ENCODE measurements at regions not wholly inside any gene's neighbourhood (a gene's known extent, or its start where the extent isn't known, plus 50 kb on each side); places are given as distances from the start of the nearest gene placed in this dataset.

DNA sequence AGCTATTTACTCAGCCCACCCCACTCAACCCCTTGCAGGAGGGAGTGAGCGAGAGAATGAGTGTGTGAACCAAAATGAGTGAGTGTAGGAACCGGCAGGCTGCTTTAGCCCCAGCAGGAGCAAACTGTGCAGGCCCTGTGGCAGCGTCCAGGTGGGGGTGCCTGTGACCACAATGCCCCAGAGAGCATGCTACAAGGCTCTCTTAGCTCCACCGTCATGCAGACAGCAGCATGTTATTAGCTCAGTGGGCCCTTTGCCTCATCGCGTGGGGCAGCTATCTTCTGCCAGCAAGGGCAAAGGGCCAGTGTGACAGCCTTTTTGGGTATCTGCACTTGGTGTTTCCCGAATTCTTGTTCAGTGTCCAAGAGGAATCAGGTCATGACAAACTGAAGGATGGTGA is 271.3 kb downstream of the GPM6A start:
- TF ChIP-seq, protein P1, sequence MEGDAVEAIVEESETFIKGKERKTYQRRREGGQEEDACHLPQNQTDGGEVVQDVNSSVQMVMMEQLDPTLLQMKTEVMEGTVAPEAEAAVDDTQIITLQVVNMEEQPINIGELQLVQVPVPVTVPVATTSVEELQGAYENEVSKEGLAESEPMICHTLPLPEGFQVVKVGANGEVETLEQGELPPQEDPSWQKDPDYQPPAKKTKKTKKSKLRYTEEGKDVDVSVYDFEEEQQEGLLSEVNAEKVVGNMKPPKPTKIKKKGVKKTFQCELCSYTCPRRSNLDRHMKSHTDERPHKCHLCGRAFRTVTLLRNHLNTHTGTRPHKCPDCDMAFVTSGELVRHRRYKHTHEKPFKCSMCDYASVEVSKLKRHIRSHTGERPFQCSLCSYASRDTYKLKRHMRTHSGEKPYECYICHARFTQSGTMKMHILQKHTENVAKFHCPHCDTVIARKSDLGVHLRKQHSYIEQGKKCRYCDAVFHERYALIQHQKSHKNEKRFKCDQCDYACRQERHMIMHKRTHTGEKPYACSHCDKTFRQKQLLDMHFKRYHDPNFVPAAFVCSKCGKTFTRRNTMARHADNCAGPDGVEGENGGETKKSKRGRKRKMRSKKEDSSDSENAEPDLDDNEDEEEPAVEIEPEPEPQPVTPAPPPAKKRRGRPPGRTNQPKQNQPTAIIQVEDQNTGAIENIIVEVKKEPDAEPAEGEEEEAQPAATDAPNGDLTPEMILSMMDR (IDR thresholded peaks at IDR 0.05; ENCODE audit: control extremely low read depth in 1 of 3, insufficient read depth in 1 of 3, low read depth in 1 of 3, low read length in 3 of 3) = no peak
- TF ChIP-seq, protein P2, sequence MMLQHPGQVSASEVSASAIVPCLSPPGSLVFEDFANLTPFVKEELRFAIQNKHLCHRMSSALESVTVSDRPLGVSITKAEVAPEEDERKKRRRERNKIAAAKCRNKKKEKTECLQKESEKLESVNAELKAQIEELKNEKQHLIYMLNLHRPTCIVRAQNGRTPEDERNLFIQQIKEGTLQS (IDR thresholded peaks at IDR 0.05; ENCODE audit: insufficient read depth, low read depth, low read length) = no peak
- no peak for TF ChIP-seq NANOG (IDR thresholded peaks at IDR 0.05; ENCODE audit: insufficient read depth, low read depth, low read length, poor library complexity, severe bottlenecking)
- TF ChIP-seq SP1 (IDR thresholded peaks at IDR 0.05; ENCODE audit: low read depth, low read length) = no peak
- TF ChIP-seq RFX5 (IDR thresholded peaks at IDR 0.05; ENCODE audit: borderline replicate concordance, low read depth, low read length) = no peak
- no peak for TF ChIP-seq SAP30 (IDR thresholded peaks at IDR 0.05; ENCODE audit: insufficient read depth, insufficient replicate concordance, low read length)
- no peak for TF ChIP-seq TBP (IDR thresholded peaks at IDR 0.05; ENCODE audit: low read depth, low read length)
- TF ChIP-seq EP300 (IDR thresholded peaks at IDR 0.05; ENCODE audit: borderline replicate concordance in 1 of 2, low read depth in 2 of 2, low read length in 2 of 2) = no peak
- no peak for TF ChIP-seq EZH2 (IDR thresholded peaks at IDR 0.05; ENCODE audit: low read depth, low read length, severe bottlenecking)
- no peak for TF ChIP-seq POLR2A (IDR thresholded peaks at IDR 0.05; ENCODE audit: control extremely low read depth in 1 of 2, low read depth in 2 of 2, low read length in 2 of 2)
- no peak for TF ChIP-seq GABPA (IDR thresholded peaks at IDR 0.05; ENCODE audit: borderline replicate concordance, insufficient read depth, low read length)
- TF ChIP-seq CEBPB (IDR thresholded peaks at IDR 0.05; ENCODE audit: low read depth, low read length) = no peak

Data from H1 (cell line).